Body of pancreas (tissue), 4 donors: ENCODE measurements at regions not wholly inside any gene's neighbourhood (a gene's known extent, or its start where the extent isn't known, plus 50 kb on each side); places are given as distances from the start of the nearest gene placed in this dataset.

Experiments
- ATAC-seq: fragments of 150-250 bp; one replicate; pipeline ENCODE4 v1.9.1; 2016
- DNase-seq, 4 donors: peaks; one replicate each; pipeline ENCODE4 v3.0.0-alpha.2; 2019
- H3K27ac ChIP-seq, 4 donors: fragments of 200-600 bp; sonication (generic); 1 replicate in 3 of 4; 2 replicates in 1 of 4; pipeline versions ENCODE4 v1.5.1 to v1.6.1; 2016 to 2019; ENCODE audit warnings: mild to moderate bottlenecking in 1 of 4, mixed read lengths in 1 of 4, moderate library complexity in 1 of 4
- H3K27me3 ChIP-seq, 2 donors: fragments of 200-600 bp; sonication (generic); one replicate each; pipeline ENCODE4 v1.6.0; 2016; ENCODE audit warnings: mild to moderate bottlenecking in 1 of 2
- H3K36me3 ChIP-seq, 2 donors: fragments of 200-600 bp; sonication (generic); replicated peaks in 1 of 2; 2 replicates each; pipeline ENCODE4 v1.5.1; 2016; ENCODE audit warnings: low read depth in 2 of 2; ENCODE audit not compliant: insufficient read depth in 1 of 2
- H3K4me1 ChIP-seq: fragments of 200-600 bp; sonication (generic); one replicate; pipeline ENCODE4 v1.6.0; 2016
- H3K4me3 ChIP-seq, 2 donors: fragments of 200-600 bp; sonication (generic); 1 replicate in 1 of 2; 2 replicates in 1 of 2; pipeline ENCODE4 v1.5.1; 2016 to 2019
- H3K9me3 ChIP-seq, 3 donors: fragments of 200-600 bp; sonication (generic); 1 replicate in 2 of 3; 2 replicates in 1 of 3; pipeline ENCODE4 v1.5.1; 2016
- POLR2A ChIP-seq, 3 donors: fragments of 450-650 bp; IDR thresholded peaks; one replicate each; pipeline ENCODE4 v1.6.1; 2016; ENCODE audit warnings: antibody characterized with exemption in 3 of 3, mild to moderate bottlenecking in 2 of 3
- WGBS, 2 donors: methylation state at CpG; one replicate each; pipeline ENCODE4 v1.1.5; 2017; 5-methylcytosine and 5-hydroxymethylcytosine counted together
- intact Hi-C: fragments of 100-400 bp; cut with DNase I; formaldehyde crosslinking; loops from one replicate; pipeline ENCODE4 v1.15.1; 2023
- TF ChIP-seq, protein P1 (sequence below), 7 experiments: fragments of 450-650 bp in 4 of 7; fragments of 200-600 bp in 3 of 7; sonication (generic) in 3 of 7; IDR thresholded peaks; one replicate each; pipeline ENCODE4 v1.5.1; 2016 to 2019; ENCODE audit warnings: antibody characterized with exemption in 7 of 7

DNA sequence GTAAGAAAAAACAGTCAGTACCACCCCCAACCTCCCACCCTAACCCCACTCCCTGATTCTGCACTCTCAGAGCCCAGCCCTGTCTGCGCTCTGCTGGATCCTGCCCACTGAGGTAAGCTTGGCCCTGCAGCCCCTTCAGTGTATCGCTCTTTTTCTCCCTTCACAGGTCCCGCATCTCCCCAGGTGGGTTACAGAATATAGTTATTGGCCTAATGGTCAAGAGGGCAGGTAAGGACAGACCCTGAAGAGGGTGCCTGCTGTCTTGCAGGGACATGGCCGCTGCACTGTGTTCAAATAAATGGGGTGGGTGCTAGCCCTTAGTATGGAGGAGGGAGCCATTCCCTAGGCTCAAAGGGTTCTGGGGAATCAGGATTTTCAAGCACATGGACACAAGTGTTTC, 135.7 kb downstream of the ADSS2 start:
- H3K4me1 ChIP-seq: no peaks in the 10 kb centered on the region
- H3K4me3 ChIP-seq: no peak overlapping the region
- no peak for TF ChIP-seq POLR2A (IDR thresholded peaks at IDR 0.05)
- TF ChIP-seq, protein P1, sequence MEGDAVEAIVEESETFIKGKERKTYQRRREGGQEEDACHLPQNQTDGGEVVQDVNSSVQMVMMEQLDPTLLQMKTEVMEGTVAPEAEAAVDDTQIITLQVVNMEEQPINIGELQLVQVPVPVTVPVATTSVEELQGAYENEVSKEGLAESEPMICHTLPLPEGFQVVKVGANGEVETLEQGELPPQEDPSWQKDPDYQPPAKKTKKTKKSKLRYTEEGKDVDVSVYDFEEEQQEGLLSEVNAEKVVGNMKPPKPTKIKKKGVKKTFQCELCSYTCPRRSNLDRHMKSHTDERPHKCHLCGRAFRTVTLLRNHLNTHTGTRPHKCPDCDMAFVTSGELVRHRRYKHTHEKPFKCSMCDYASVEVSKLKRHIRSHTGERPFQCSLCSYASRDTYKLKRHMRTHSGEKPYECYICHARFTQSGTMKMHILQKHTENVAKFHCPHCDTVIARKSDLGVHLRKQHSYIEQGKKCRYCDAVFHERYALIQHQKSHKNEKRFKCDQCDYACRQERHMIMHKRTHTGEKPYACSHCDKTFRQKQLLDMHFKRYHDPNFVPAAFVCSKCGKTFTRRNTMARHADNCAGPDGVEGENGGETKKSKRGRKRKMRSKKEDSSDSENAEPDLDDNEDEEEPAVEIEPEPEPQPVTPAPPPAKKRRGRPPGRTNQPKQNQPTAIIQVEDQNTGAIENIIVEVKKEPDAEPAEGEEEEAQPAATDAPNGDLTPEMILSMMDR (IDR thresholded peaks at IDR 0.05): no peak
- intact Hi-C loops: no loop called here
- no peak overlapping the region for H3K27ac ChIP-seq
- H3K27me3 ChIP-seq: no peaks in the 10 kb centered on the region
- no peaks in the 10 kb centered on the region for H3K9me3 ChIP-seq
- no peaks in the 10 kb centered on the region for H3K36me3 ChIP-seq
- no peak for ATAC-seq
- no peak for DNase-seq
- WGBS, 2 donors: 94 to 100% methylated on average over 3 to 4 of the region's 4 CpGs

DNA sequence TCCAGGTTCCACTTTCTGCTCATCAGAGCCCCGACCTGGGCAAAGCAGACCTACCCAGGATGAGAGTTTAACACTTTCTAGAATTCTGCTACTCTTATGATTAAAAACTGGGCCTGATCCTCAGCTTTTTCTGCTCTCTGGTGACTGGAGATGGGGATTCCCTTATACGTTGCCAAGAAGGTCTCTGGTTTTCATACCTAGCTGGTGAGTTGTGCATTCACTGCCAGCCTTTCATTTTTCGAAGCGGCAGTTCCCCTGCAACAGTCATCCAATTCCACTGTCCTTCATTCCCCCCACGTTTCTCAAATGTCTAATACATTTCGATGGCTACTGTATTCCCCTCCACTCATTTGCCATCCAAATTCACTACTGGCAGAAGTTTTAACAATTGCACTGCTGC, 135.3 kb downstream of the ADSS2 start:
- intact Hi-C loops: no loop called here
- ATAC-seq (no peak), DNase-seq (no peak)
- H3K9me3 ChIP-seq: no peaks in the 10 kb centered on the region
- H3K4me3 ChIP-seq: no peak overlapping the region
- H3K27ac ChIP-seq: no peak overlapping the region
- no peaks in the 10 kb centered on the region for H3K36me3 ChIP-seq
- TF ChIP-seq, protein P1 (IDR thresholded peaks at IDR 0.05): no peak
- TF ChIP-seq POLR2A (IDR thresholded peaks at IDR 0.05): no peak
- no peaks in the 10 kb centered on the region for H3K27me3 ChIP-seq
- H3K4me1 ChIP-seq: no peaks in the 10 kb centered on the region
- WGBS, 2 donors: 83 to 86% methylated on average over 6 of the region's 6 CpGs

DNA sequence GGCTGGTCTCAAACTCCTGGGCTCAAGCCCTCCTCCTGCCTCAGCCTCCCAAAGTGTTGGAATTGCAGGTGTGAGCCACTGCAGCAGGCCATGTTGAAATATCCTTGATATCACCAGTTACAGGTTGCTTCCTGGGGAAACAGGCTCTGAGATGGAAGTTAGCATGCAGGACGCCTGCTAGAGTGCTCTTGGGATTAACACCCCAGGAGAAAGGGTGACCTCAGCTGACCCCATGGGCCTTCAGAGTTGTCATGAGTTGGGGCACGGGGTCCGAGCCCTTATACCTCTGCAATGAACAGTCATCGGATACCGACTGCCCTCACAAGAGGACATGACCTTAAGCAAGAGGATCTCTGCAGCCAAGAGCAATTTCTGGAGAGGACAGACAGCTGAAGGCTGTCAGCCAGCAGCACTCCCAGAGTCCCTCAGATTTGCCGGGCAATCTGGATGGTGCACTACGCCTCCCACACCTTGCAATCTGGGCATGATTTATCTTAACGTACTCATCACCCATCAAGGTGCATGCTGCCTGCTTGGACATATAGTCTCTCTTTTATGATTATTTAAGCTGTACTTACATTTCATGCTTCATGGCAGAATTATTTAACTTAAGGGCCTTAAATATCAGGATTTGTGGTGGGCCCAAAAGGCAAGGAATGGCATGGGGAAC, 134.6 kb downstream of the ADSS2 start:
- Histone ChIP-seq H3K4me3 (no peak overlapping the region), H3K9me3 (no peaks in the 10 kb centered on the region), H3K27ac (no peak overlapping the region), H3K4me1 (peaks cover 6% of the 10 kb centered on the region), H3K27me3 (no peaks in the 10 kb centered on the region), H3K36me3 (no peaks in the 10 kb centered on the region)
- no peak for DNase-seq
- TF ChIP-seq POLR2A (IDR thresholded peaks at IDR 0.05): no peak
- TF ChIP-seq, protein P1 (IDR thresholded peaks at IDR 0.05): no peak
- 83 to 85% methylated on average over 4 to 8 of the region's 8 CpGs for WGBS, 2 donors
- intact Hi-C loops: no loop called here
- ATAC-seq: no peak

DNA sequence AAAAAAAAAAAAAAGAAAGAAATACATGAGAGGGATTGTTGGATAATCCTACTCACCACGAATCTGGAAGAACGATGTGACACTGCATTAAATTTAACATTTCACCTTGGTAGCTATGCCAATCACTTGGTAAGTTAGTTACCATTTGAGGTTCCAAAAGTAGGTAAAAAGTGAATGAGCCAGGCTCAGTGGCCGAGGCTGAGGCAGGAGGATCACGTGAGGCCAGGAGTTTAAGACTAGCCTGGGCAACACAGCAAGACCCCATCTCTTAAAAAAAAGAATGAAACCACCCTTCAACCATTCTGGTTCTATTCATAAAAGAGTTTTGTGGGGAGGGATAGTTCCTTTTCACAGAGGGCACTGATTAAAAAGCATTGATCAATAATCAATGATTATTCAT, 133.6 kb downstream of the ADSS2 start:
- WGBS, 2 donors: 92 to 94% methylated on average over 4 of the region's 4 CpGs
- H3K4me1 ChIP-seq: peaks cover 15% of the 10 kb centered on the region
- no peaks in the 10 kb centered on the region for H3K27me3 ChIP-seq
- H3K27ac ChIP-seq: no peak overlapping the region
- no peaks in the 10 kb centered on the region for H3K36me3 ChIP-seq
- DNase-seq (no peak), ATAC-seq (no peak)
- no peak overlapping the region for H3K4me3 ChIP-seq
- no peak for TF ChIP-seq POLR2A (IDR thresholded peaks at IDR 0.05)
- TF ChIP-seq, protein P1 (IDR thresholded peaks at IDR 0.05): no peak
- H3K9me3 ChIP-seq: no peaks in the 10 kb centered on the region
- intact Hi-C loops: no loop called here

DNA sequence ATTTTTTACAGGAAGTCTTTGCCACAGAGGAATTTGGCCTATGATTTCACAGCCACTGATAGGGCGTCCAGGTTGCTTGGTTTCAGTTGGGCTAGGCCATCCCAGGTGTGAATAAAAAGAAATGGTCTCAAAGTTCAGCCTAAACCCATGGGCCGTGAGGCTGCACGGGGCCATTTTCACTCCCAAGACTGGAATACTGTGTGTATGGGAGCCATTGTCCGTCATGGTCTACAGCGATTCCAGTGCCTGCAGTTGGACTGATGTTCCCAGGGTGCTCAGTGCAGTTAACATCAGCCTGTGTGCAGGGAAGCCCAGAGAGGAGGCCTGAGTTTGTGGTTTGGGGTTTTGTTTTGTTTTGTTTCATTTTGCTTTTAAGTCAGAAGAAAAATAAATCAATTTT, 133.2 kb downstream of the ADSS2 start:
- WGBS, 2 donors: 90 to 96% methylated on average over 5 of the region's 5 CpGs
- ATAC-seq (no peak), DNase-seq (no peak)
- TF ChIP-seq, protein P1 (IDR thresholded peaks at IDR 0.05): no peak
- TF ChIP-seq POLR2A (IDR thresholded peaks at IDR 0.05): no peak
- Histone ChIP-seq H3K4me1 (peaks cover 19% of the 10 kb centered on the region), H3K36me3 (no peaks in the 10 kb centered on the region), H3K9me3 (no peaks in the 10 kb centered on the region), H3K27me3 (no peaks in the 10 kb centered on the region), H3K27ac (no peak overlapping the region), H3K4me3 (no peak overlapping the region)
- intact Hi-C loops: no loop called here
